Tongue (tissue), 1 donor: ENCODE measurements at regions not wholly inside any gene's neighbourhood (a gene's known extent, or its start where the extent isn't known, plus 50 kb on each side); places are given as distances from the start of the nearest gene placed in this dataset.

Experiments
- DNase-seq: peaks from one replicate; pipeline ENCODE4 v3.0.0-alpha.2; 2015

DNA sequence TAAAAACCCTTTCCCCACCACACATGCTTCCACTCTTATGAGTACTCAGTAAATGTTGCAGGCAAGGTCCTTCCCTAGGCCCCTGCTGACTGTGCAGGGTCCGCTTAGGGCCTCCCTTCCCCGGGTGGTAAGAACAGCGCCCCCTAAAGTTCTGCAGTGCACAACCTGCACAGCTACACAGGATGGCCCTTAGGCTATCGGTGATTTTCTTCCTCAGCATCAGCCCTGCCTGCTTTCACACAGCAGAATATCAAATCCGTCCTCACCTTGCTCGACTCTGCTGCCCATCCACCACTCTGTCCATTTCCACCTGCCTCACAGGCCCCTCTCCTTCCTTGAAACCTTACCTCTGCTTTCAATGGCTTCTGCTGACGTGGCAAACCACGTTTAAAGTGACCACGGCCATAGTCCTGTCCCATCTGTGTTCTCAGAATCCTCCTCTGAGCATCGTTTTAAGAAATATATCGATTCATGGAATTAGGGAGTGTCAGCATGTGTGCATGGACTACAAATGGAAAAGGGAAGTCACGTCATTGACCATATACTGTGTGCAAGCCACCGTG is 51.4 kb upstream of the TMEM132E start:
- DNase-seq: no peak

DNA sequence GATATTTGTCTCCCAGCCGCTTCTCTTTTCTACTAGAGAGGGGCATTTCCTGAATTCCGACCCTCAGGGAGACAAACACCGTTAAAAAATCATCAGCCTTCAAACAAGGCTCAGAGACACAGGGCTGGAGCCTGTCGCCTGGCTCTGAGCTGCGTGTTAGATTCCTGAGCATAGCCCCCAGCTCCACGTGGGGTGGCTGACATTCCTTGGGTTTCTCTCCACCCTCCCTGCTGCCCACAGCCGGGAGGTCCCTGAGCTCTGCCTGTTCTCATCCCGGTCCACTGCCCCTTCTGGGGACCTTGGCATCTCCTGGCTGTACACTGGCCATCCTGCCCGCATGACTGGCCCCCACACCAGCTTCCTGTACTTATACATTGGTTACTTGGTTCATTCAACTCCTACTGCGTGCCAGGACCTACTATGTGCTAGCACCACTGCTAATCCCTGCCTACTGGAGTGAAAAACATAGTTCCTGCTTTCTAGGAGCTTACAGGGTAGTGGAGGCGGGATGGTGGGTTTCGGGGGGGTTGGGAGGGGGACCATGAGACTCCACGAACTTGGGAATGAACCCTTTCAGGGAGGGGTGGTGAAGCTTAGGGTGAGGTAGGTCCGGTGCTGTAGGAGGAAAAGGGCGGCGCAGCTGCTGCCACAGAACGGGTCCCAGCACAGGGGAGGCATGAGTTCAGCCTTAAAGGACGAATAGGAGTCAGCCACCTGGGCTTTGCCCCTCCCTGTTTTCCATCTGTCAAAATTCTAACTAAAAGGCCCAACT is 52.1 kb upstream of the TMEM132E start:
- DNase-seq: no peak

DNA sequence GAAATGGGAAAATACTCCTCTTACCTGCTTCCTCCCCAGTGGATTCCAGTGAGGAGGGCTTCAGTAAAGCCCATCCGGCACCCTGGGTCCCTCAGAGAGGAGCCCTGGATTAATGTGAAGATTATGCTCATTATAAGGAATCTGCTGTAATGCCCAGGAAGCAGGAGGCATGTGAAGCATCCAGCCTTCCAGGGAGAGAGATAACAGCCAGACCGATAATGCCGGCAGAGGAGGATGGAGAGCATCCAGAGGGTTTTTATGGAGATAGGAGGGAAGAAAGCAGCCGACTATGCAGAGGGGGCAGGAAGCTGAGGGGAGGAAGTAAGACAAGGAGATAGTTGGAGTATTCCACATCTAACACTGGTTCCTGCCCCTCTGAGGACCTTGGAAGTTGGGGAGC is 53.7 kb upstream of the TMEM132E start:
- no peak for DNase-seq

DNA sequence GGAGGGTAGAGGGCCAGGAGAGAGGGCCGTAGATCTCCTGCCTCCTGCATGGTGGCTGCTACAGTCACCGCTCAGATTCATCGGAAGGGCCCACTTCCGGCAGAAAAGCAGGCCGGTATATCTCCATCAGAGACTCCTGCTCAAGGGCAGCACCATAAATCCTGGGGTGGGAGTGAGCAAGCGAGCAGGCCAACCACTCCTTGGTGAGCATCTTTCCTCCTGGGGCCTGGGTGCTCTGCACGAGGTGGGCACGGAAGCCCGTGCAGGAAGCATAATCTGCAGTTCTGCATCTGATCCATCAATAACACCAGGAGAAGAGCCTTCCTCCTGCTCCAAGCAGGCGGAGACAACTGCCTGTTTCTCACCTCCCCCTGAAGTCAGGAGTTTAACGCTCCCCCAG is 57.4 kb upstream of the TMEM132E start:
- DNase-seq: no peak

DNA sequence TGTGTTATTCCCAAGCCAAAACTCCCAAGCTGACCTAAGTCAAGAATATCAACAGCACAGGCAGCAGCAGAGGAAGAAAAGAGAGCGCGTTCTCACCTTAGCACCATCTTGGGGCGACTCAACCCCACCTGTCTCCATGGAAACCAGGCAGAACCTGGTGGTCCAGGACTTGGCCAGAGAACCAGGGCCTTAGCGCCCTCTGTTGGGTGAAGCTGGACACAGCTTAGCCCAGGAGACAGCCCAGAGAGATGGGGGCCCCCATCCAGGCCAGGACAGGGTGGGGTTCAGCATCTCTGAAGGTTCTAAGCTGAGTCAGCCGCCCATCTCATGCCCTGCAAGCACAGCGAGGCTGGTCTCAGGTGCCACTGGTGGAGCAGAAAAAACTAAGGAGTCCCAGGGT is 60.1 kb upstream of the TMEM132E start:
- no peak for DNase-seq

DNA sequence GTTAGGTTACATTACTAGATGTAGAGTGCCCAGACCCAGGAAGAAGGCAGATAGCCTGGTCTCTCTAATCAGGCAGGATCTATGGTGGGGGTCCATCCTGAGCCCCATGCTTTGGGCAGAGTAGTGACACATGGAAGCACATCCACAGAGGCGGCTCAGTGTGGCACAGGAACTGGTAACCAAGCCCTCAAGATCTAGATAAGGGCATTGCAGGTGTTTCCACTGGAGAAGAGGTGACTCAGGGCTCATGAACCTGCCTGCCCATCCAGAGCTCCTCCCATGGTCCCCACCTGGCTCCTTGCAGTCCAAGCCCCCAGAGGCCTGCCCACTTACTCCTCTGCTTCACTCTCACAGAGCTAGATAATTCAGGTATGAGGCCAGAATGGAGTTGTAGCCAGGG is 62.0 kb upstream of the TMEM132E start:
- no peak for DNase-seq

DNA sequence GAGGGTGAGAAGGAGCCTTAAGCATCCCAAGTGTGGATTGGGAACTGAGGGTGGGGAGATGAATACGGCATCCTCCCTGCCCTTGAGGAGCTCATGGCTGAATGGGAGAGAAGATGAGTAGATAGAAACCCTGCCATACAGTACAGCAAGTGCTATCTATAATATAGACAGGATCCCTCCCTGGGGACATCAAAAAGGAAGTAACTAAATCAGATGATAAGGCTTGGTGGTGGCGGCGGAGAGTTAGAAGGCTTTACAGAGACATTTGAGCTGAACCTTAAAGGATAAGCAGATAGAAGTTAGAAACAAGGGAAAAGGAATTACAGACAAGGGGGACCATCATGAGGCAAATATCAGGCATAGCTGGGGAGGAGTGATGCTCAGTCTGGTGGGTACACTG is 67.5 kb upstream of the TMEM132E start:
- DNase-seq: no peak

DNA sequence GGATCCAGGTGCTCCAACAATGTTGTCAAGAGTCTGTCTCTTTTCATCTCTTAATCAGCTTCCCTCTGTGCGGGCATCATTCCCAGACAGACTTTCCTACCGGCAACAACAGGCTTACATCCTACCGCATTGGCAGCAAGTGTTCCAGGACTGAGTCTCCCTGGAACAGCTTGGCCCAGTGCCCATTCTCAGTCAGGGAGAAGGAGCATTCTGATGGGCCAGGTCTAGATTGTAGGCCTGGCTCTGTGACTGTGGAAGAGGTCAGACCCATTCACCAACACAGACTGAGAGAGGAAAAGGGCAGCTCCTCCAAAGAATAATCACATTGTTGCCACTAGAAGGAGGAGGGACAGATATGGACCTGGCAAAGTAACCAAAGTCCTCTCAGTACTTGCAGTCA is 68.1 kb upstream of the TMEM132E start:
- no peak for DNase-seq

DNA sequence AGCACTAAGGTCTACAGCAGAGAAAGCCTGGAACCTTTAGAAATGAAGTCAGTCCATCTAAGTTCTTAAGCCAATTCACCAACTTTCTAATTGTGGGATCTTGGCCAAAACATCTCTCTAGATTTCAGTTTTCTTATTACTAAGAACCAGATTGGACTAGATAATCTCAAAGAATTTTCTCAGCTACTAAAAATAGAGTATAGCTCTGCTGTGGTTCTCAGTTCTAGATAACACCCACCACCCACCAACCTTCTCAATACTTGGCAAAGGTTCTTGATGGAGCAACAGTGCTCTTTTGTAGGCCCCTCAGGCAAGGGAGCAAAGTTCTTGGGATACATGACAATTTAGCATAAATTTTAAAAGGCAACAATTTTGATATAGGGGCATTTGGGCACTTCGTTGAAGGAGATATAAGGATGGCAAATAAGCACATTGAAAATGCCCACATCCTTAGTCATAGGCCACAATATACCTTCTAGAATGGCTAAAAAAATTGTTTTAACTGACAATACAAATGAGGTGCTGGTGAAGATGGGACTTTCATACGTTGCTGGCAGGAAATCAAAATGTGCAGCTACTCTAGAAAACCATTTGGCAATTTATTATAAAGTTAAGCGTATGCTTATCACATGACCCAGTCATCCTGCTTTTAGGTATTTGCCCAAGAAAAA is 74.4 kb upstream of the TMEM132E start:
- no peak for DNase-seq

DNA sequence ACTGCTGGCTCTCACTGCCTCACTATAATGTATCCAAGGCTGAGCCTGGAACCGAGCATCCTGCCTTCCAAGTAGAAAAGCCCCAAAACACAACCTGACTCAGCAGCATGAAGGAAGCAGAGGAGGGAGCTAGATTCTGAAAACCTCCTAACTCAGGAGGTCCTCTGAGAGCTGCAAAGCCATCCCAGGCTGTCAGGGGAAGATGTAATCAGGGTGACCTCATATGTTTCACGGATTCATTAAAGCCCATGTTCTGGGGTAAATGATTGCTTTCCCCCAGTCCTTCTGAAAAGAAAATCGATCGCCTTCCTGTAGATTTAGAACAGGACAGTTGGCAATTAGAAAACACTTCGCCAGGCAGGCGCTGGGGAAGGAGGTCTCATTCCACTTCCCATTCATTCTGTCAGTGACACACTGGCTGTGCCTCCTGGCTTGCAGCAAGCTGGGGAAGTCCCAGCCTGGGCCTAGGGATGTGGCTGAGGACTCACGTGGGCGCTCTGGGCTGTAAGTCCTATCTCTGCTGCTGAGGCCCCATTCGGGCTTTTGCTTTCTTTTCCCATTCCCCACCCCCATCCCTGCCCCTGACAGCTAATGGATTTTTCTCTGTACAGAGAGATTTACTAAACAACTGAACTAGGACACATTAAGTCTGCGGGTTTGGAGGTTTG is 75.7 kb upstream of the TMEM132E start:
- DNase-seq: no peak

DNA sequence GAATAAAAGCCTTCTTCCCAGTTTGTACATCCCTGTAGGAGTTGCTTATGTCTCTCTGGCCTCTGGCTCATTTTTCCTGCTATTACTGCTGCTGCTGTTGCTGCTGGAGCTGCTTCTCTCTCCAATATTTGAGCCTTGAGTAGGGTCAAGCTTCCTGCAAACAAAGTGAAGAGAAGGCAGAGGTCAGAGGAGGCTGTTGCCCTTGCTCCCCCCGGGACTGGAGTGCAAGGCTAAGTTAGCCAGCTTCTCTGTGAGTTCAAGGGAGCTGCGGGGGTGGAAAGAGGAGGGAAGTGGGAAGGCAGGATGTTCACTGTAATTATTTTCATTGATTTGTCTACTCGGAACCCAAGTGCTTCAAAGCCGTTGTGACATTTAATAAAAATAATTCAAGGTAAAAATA is 77.0 kb upstream of the TMEM132E start:
- DNase-seq: no peak

DNA sequence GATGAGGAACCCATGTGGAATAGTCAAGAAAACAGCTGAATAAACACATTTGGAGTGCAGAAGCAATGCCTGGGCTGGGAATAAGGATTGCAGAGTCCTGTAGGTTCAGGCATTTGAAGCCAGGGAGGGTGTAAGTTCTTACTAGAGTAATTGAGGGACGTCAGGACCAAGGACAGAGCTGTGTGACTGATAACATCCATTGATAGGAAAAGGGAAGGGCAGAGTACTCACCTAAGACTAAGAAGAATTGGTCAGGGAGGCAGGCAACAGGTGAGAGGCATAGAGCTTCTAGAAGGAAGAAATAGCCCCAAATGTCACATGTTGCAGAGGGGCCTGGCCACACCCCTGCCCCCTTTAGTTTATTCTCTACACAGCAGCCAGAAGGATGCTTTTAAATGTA is 79.8 kb upstream of the TMEM132E start:
- peak; percentile 29 for DNase-seq

DNA sequence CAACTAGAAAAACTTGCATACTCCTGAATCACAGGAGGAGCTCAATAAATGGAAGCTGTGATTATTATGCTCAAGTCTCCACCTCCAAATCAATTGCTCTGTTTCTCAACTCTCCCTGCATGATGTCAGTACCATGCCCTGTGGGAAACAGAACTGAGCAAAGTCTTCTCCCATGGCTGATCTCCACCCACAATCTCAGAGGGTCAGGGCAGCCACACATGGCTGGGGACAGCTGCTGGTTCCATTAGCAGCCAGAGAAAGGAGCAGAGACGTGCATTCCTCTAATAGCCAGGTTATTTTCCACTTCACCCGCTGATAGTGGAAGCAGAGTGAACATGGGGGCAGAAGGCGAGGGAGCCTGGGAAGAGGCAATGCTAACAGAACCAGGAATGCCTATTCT is 85.5 kb upstream of the TMEM132E start:
- DNase-seq: no peak

DNA sequence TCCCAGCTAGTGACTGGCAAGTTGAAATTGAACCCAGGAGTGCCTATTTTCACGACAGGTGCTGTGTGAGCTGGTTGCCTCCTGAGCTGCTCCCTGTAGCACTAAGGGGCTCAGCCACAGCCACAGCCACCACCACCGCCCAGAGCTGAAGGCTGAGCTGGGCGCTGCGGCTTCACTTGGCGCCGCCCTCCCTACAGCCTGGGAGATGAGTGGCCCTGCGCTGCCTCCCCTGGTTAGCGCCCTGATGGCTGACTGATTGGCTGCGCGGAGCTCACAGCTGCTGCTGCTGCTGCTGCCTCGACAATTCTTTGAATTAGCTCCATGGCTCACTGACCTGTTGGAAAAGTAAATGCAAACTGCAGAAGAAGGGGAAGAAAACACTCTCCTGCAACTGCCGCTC is 91.8 kb upstream of the TMEM132E start:
- DNase-seq: peak; percentile 1

DNA sequence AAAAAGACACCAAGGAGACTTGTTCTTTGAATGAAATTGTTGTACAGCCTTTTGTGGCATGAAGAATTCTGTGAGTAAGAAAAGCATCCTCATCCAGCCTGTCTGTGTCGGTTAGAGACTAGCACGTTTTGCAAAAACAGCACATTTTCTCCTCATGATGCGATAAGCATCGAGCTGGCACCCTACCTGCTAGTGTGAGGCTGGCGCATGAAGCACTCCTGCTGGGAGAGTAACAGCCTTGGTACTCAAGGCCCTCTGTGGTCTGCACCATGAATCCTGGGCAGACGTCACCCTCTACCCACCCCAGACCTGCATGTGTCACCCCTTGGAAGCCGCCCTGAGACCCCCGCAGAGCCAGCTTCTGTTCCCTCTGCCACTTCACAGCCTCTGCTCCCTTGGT is 92.6 kb upstream of the TMEM132E start:
- DNase-seq: no peak

DNA sequence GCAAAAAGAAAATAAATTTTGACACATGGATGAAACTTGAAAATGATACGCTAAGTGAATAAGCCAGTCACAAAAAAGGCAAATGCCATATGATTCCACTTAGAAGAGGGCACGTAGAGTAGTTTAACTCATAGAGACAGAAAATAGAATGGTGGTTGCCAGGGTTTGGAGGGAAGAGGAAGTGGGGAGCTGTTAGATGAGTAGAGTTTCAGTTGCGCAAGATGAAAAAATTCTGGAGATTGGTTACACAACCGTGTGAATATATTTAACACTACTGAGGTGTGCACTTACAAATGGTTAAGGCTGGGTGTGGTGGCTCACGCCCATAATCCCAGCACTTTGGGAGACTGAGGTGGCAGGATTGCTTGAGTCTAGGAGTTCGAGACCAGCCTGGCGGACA is 93.4 kb upstream of the TMEM132E start:
- DNase-seq: no peak

DNA sequence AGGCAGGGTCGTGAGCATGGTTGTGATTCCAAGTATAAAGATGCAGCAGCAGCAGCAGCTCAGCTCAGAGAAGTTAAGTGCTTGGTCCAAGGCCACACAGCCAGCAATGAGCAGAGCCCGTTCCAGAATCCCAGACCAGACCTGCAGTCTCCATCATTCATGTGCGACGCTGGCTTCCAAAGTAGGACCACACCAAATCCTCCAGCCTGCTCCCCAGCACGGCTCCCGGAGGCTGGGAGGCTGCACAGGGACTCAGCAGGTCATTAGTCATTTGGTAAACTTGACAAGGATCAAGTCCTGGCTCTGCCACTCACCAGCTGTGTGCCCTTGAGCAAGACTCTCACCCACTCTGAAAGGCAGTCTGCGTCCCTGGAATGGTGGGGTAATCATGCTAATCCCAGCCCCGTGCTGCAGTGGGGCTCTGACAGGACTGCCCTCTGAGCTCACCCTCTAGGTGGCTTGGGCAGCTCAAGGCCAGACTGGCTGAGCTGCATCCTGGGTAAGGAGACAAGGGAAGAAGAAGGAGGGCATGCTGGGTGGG is 95.1 kb upstream of the TMEM132E start:
- no peak for DNase-seq

DNA sequence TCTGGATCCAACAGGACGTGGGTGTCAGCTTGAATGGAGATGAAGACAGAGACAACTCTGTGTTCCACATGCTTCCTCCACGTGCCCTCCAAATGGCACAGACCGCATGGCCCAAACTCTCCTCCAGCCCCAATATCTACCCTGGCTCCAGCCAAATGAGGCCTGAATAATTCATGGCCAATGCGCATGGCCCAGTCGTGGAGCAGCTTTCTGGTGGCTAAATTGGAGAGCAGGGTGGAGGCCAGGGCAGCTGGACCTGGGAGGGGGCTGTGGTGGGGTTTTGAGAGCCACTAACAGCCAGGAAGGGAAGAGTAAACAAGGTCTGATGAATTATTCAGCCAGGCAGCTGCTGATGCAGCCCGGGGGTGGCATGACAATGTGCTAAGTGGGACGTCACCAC is 96.7 kb upstream of the TMEM132E start:
- DNase-seq: no peak

DNA sequence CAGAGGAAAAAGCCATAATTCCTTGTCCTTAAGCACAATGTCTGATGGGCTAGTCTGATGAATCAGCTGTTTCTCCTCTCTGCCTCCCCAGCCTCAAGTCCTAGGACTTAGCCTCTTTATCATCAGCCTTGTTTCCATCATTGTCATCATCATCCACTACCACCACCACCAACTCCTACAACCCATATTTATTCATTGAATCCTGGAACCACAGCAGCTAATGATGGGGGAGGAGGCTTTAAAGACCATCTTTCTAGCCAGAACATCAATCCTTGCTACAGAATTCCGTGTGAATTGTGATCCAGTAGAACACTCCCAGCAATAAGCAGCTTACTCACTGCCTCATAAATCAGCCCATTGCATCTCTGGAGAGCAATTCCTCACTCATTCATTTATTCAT is 97.6 kb upstream of the TMEM132E start:
- no peak for DNase-seq

DNA sequence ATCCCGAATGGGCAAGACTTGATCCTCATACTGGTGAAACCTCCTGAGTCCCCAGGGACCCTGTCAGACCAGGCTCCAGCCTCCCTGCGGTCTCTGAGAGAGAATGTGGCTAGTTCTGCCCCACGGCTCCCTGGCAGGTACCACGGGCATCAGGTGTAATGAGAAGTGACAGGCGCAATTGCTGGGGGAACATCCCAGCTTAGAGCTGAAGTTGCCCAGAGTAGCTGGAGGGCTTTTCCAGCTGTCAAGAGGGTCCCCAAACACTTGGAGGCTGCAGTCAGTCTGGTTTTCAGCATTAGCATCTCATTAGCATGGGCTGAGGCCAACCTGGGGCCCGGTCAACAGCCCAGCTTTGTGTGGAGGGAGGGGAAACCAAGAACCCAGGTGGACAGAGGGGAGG is 100.0 kb upstream of the TMEM132E start:
- DNase-seq: no peak

DNA sequence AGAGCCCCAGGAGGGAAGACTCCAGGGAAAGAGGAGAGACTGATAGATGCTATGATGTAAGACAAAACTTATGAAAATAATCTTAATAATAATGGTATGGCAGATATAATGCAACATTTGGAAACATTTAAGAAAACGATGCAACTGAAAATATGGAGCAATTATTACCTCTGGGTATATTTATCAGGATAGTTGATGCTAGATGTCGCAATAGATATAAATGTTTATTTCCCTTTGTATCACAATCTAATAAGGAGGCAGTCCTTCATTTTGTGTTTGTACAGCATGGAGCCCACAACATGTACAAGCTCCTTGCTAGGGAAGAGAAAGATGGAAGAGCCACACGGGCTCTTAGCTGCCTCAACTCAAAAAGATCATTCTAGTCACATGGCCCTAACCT is 101.1 kb upstream of the TMEM132E start:
- DNase-seq: no peak

DNA sequence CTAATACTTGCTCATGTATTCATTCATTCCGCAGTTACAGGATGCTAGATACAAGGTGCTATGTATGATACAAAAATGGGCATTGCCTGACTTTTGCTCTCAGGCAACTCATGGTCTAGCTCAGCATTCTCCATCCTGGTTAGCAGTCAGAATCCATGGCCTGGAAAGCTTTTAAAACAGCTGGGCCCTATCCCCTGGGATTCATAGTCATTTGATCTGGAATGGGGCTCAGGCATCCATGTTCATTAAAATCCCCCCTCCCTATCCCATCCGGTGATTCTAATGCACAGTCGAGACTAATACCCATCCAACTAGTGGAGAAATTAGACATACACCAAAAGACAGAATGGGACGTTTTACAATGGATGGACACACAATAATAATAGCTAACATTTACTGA is 104.1 kb upstream of the TMEM132E start:
- DNase-seq: no peak

DNA sequence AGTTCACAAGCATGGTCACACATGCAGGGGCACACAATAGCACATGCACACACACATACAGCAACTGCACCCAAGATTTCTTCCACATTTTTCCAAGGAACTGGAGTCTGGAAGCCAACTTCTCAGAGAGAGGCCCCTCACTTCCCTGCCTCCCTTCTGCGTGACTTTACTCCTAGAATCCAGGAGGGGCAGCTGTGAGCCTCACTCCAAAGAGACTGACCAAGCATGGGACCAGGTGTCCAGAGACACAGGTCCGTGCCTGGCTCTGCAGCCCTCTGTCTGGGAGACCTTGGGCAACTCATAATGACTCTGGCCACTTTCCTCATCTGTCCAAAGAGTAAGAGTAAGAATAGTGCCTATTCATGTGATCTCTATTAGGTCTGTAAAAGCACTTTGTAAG is 104.7 kb upstream of the TMEM132E start:
- no peak for DNase-seq
